ENCODE measurements at regions not wholly inside any gene's neighbourhood (a gene's known extent, or its start where the extent isn't known, plus 50 kb on each side); places are given as distances from the start of the nearest gene placed in this dataset.

DNA sequence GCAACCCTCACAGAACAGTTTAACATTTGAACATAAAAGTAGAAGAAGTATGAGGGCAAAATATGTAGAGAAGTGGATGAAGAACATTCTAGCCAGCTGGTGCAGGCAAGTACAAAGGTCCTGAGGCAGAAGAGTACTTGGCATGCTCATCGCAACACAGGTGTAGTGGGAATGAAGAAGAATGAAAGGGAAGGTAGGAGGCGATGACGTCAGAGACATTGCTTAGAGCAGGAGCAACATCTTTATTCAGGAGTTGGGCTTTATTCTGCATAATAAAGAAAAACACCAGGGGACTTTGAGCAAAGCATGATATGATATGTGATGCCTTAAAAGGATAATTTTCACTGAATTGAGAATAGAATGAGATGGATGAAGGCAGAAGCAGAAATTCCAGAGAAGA is 570.6 kb upstream of the CDH9 start:
- TF ChIP-seq POLR2A (IDR thresholded peaks at IDR 0.05) (no peak), CTCF (IDR thresholded peaks at IDR 0.05) (no peak)

Measured in Peyer's patch (tissue), 4 donors.